ENCODE measurements at regions not wholly inside any gene's neighbourhood (a gene's known extent, or its start where the extent isn't known, plus 50 kb on each side); places are given as distances from the start of the nearest gene placed in this dataset.

DNA sequence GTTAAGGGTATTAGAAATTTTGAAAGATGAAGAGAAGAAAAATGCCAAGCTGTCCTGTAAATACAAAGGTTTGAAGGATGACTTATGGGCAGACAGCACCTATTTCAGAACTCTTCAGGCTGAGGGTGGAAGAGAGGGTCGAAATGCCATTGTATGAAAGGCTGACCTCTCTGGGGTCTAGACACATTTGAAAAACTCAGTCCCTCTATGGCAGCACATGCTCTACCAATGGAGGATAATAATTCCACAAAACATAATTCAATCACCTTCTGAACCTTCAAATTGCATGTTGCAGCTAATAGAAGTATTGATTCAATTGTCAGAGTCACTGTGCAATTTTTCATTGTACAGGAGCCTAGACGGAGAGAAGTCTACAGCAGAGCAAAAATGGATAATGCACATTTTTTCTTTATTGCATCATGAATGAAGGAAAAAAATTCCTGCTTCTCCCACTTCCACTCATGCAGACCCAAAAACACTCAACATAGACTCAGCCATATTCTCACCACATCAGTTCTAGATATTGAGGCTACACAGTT is 569.1 kb downstream of the TBL1XR1 start:
- TF ChIP-seq, protein P1, sequence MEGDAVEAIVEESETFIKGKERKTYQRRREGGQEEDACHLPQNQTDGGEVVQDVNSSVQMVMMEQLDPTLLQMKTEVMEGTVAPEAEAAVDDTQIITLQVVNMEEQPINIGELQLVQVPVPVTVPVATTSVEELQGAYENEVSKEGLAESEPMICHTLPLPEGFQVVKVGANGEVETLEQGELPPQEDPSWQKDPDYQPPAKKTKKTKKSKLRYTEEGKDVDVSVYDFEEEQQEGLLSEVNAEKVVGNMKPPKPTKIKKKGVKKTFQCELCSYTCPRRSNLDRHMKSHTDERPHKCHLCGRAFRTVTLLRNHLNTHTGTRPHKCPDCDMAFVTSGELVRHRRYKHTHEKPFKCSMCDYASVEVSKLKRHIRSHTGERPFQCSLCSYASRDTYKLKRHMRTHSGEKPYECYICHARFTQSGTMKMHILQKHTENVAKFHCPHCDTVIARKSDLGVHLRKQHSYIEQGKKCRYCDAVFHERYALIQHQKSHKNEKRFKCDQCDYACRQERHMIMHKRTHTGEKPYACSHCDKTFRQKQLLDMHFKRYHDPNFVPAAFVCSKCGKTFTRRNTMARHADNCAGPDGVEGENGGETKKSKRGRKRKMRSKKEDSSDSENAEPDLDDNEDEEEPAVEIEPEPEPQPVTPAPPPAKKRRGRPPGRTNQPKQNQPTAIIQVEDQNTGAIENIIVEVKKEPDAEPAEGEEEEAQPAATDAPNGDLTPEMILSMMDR (IDR thresholded peaks at IDR 0.05 in 4 of 5, conservative IDR thresholded peaks at IDR 0.05 in 1 of 5) = no peak
- TF ChIP-seq POLR2A (IDR thresholded peaks at IDR 0.05) = no peak

All from gastrocnemius medialis (tissue), 4 donors.